IMR-90 (cell line): ENCODE measurements at regions not wholly inside any gene's neighbourhood (a gene's known extent, or its start where the extent isn't known, plus 50 kb on each side); places are given as distances from the start of the nearest gene placed in this dataset.

Source experiments
- ATAC-seq: fragments of 200-7000 bp; cut with Tn5 transposase; 2 replicates; pipeline ENCODE4 v1.9.1; 2020; ENCODE audit warnings: low read depth, mild to moderate bottlenecking, moderate library complexity
- BruUV-seq: library from RNA; stranded (reverse); fragments of 400-500 nt; replicated peaks from 2 replicates; lab custom pipeline; 2021; lab: Mats Ljungman, UMichigan
- CTCF ChIA-PET: fragments of 300-600 bp; formaldehyde crosslinking; extraction: SDS; loops from one replicate; lab custom pipeline; 2021; ENCODE audit warnings: antibody characterized with exemption; lab: Yijun Ruan, JAX
- POLR2A ChIA-PET: fragments of 300-600 bp; sonication (Branson Sonifier 250); formaldehyde crosslinking; loops from one replicate; lab custom pipeline; 2022; ENCODE audit warnings: antibody characterized with exemption; ENCODE audit not compliant: unreplicated experiment; lab: Charles Lee
- DNase-seq: peaks from one replicate; pipeline ENCODE4 v3.0.0; 2013
- H2AFZ ChIP-seq: replicated peaks from 2 replicates; pipeline ENCODE3; 2013; ENCODE audit warnings: low read length, mild to moderate bottlenecking; ENCODE audit not compliant: poor library complexity
- H2AK5ac ChIP-seq: 2 replicates; pipeline ENCODE4 v1.6.1; 2013; ENCODE audit warnings: low read depth, low read length, inconsistent platforms
- H2AK9ac ChIP-seq: replicated peaks from 2 replicates; pipeline ENCODE3; 2013; ENCODE audit warnings: mild to moderate bottlenecking, low read depth, low read length, moderate library complexity; ENCODE audit not compliant: poor library complexity
- H2BK120ac ChIP-seq: 2 replicates; pipeline ENCODE4 v1.6.1; 2013; ENCODE audit warnings: low read depth, low read length, inconsistent platforms
- H2BK15ac ChIP-seq: 3 replicates; pipeline ENCODE4 v1.6.1; 2013; ENCODE audit warnings: low read depth, low read length, inconsistent platforms
- H2BK20ac ChIP-seq: 2 replicates; pipeline ENCODE4 v1.6.1; 2013; ENCODE audit warnings: low read depth, mild to moderate bottlenecking, inconsistent platforms, low read length, moderate library complexity
- H2BK5ac ChIP-seq: 2 replicates; pipeline ENCODE4 v1.6.1; 2013; ENCODE audit warnings: mild to moderate bottlenecking, low read depth, low read length, inconsistent platforms; ENCODE audit not compliant: poor library complexity, severe bottlenecking
- H3K14ac ChIP-seq: replicated peaks from 2 replicates; pipeline ENCODE4 v1.6.1; 2013; ENCODE audit warnings: low read depth, low read length, inconsistent platforms
- H3K18ac ChIP-seq: 2 replicates; pipeline ENCODE4 v1.6.1; 2013; ENCODE audit warnings: low read depth, low read length, control low read depth
- H3K23ac ChIP-seq: 2 replicates; pipeline ENCODE4 v1.6.1; 2013; ENCODE audit warnings: low read depth, low read length, inconsistent platforms
- H3K27ac ChIP-seq: 2 replicates; pipeline ENCODE4 v1.5.1; 2013; ENCODE audit warnings: mild to moderate bottlenecking, control low read depth, low read length; ENCODE audit not compliant: insufficient read depth
- H3K27me3 ChIP-seq: 2 replicates; pipeline ENCODE4 v1.6.1; 2013; ENCODE audit warnings: low read length; ENCODE audit not compliant: control insufficient read depth, insufficient read depth
- H3K36me3 ChIP-seq: 2 replicates; pipeline ENCODE4 v1.6.1; 2013; ENCODE audit warnings: low read length, mixed read lengths; ENCODE audit not compliant: control insufficient read depth, insufficient read depth
- H3K4ac ChIP-seq: 2 replicates; pipeline ENCODE4 v1.6.1; 2013; ENCODE audit warnings: low read depth, low read length, inconsistent platforms
- H3K4me1 ChIP-seq: 2 replicates; pipeline ENCODE4 v1.6.1; 2013; ENCODE audit warnings: low read length, mixed read lengths; ENCODE audit not compliant: control insufficient read depth, insufficient read depth
- H3K4me2 ChIP-seq: 2 replicates; pipeline ENCODE4 v1.6.1; 2013; ENCODE audit warnings: low read depth, mild to moderate bottlenecking, control low read depth, low read length, moderate library complexity
- H3K4me3 ChIP-seq: 2 replicates; pipeline ENCODE4 v1.5.1; 2013; ENCODE audit warnings: low read depth, mild to moderate bottlenecking, control low read depth, low read length, moderate library complexity; ENCODE audit not compliant: insufficient read depth
- H3K56ac ChIP-seq: 2 replicates; pipeline ENCODE4 v1.6.1; 2013; ENCODE audit warnings: low read length, inconsistent platforms; ENCODE audit not compliant: insufficient read depth; ENCODE audit errors: extremely low read depth
- H3K79me1 ChIP-seq, 2 experiments: 2 replicates each; pipeline ENCODE4 v1.6.1; 2013; ENCODE audit warnings: low read length in 2 of 2, inconsistent platforms in 1 of 2, low read depth in 1 of 2
- H3K9ac ChIP-seq: 2 replicates; pipeline ENCODE4 v1.6.1; 2013; ENCODE audit warnings: low read depth, low read length, control low read depth
- H3K9me1 ChIP-seq: 2 replicates; pipeline ENCODE4 v1.6.1; 2013; ENCODE audit warnings: low read length, inconsistent platforms; ENCODE audit not compliant: insufficient read depth
- H3K9me3 ChIP-seq: 2 replicates; pipeline ENCODE4 v1.6.1; 2013; ENCODE audit warnings: low read length; ENCODE audit not compliant: control insufficient read depth, insufficient read depth
- H4K20me1 ChIP-seq: 2 replicates; pipeline ENCODE4 v1.6.1; 2013; ENCODE audit warnings: low read length, inconsistent platforms; ENCODE audit not compliant: insufficient read depth
- H4K5ac ChIP-seq: 2 replicates; pipeline ENCODE4 v1.6.1; 2013; ENCODE audit warnings: mild to moderate bottlenecking, low read depth, low read length, control low read depth
- H4K8ac ChIP-seq, 2 experiments: 2 replicates each; pipeline ENCODE4 v1.6.1; 2013; ENCODE audit warnings: low read depth in 2 of 2, low read length in 2 of 2, control low read depth in 1 of 2, inconsistent platforms in 1 of 2
- H4K91ac ChIP-seq: 2 replicates; pipeline ENCODE4 v1.6.1; 2013; ENCODE audit warnings: low read depth, low read length, inconsistent platforms; ENCODE audit not compliant: insufficient read depth
- CHD1 ChIP-seq: IDR thresholded peaks from 2 replicates; pipeline ENCODE4 v1.6.1; 2012; ENCODE audit warnings: low read depth, low read length, improper control_type of control experiment
- MAZ ChIP-seq: IDR thresholded peaks from 2 replicates; pipeline ENCODE4 v1.6.1; 2012; ENCODE audit warnings: low read depth, mild to moderate bottlenecking, low read length, improper control_type of control experiment, moderate library complexity, borderline replicate concordance
- NFE2L2 ChIP-seq: fragments of 150-350 bp; IDR thresholded peaks from 2 replicates; pipeline ENCODE4 v1.6.1; 2016; ENCODE audit warnings: low read depth, mild to moderate bottlenecking, low read length
- RAD21 ChIP-seq: IDR thresholded peaks from 2 replicates; pipeline ENCODE4 v1.6.1; 2012; ENCODE audit warnings: low read length, improper control_type of control experiment
- RFX5 ChIP-seq: IDR thresholded peaks from 2 replicates; pipeline ENCODE4 v1.8.0; 2012; ENCODE audit warnings: low read depth, mild to moderate bottlenecking, low read length, moderate library complexity
- USF2 ChIP-seq: fragments of 150-350 bp; IDR thresholded peaks from 2 replicates; pipeline ENCODE4 v1.6.1; 2017; ENCODE audit warnings: mild to moderate bottlenecking, antibody characterized with exemption, low read length, low read depth
- WGBS, 2 experiments: methylation state at CpG; one replicate each; pipeline versions ENCODE4 v1.1.5 to v1.1.7; 2013; ENCODE audit warnings: missing lambda C conversion rate in 2 of 2; ENCODE audit not compliant: insufficient read length in 1 of 2; ENCODE audit errors: extremely low coverage in 2 of 2; 5-methylcytosine and 5-hydroxymethylcytosine counted together
- dilution Hi-C: fragments of 300-500 bp; cut with HindIII; formaldehyde crosslinking; loops from one replicate; pipeline ENCODE4 v1.14.3; 2018; ENCODE audit warnings: low sequenced_read_pairs; ENCODE audit not compliant: unreplicated experiment
- in situ Hi-C: fragments of 300-500 bp; cut with MboI; formaldehyde crosslinking; loops from 3 replicates; pipeline ENCODE4 v1.14.3; 2019; ENCODE audit warnings: low sequenced_read_pairs, inconsistent platforms, mixed read lengths
- intact Hi-C: fragments of 100-400 bp; cut with micrococcal nuclease; formaldehyde crosslinking; loops from 2 replicates; pipeline ENCODE4 v1.10.0; 2022

- H4K91ac ChIP-seq: no peak overlapping the region
- no peaks in the 10 kb centered on the region for H3K9me1 ChIP-seq
- H3K4me1 ChIP-seq: peaks cover 2% of the 10 kb centered on the region; the same call in 1 of the 2 replicates
- no peak overlapping the region for H4K8ac ChIP-seq
- H2BK20ac ChIP-seq: no peak overlapping the region
- no peak overlapping the region for H2BK15ac ChIP-seq
- no peak overlapping the region for H3K4ac ChIP-seq
- dilution Hi-C loops (no loop called here), in situ Hi-C loops (no loop called here), intact Hi-C loops (no loop called here)
- H3K27me3 ChIP-seq: no peaks in the 10 kb centered on the region
- no peak overlapping the region for H2AK9ac ChIP-seq
- H2BK5ac ChIP-seq: no peak overlapping the region
- H3K14ac ChIP-seq: no peak overlapping the region
- H4K5ac ChIP-seq: no peak overlapping the region; the same call in 1 of the 2 replicates
- H2AFZ ChIP-seq: no peak overlapping the region
- H3K18ac ChIP-seq: no peak overlapping the region
- 100% methylated on average over 1 of the region's 1 CpG; no CpG with 5 or more reads in 1 of the 2 experiments for WGBS, 2 experiments
- H3K79me1 ChIP-seq: no peaks in the 10 kb centered on the region
- POLR2A ChIA-PET: no interaction called here
- DNase-seq: no peak
- H2BK120ac ChIP-seq: no peak overlapping the region
- no peaks in the 10 kb centered on the region for H3K9me3 ChIP-seq
- ATAC-seq: no peak
- no peak overlapping the region for H3K23ac ChIP-seq
- TF ChIP-seq RAD21 (no peak), MAZ (no peak), RFX5 (no peak), CHD1 (no peak), USF2 (no peak), NFE2L2 (no peak)
- no peak overlapping the region for H3K56ac ChIP-seq
- no peak overlapping the region for H3K4me2 ChIP-seq
- no TSS peak for BruUV-seq
- H4K20me1 ChIP-seq: no peaks in the 10 kb centered on the region
- H3K27ac ChIP-seq: no peak overlapping the region
- CTCF ChIA-PET: no interaction called here
- H2AK5ac ChIP-seq: no peak overlapping the region
- no peaks in the 10 kb centered on the region for H3K36me3 ChIP-seq
- no peak overlapping the region for H3K4me3 ChIP-seq
- H3K9ac ChIP-seq: no peak overlapping the region
These were observed 347.8 kb downstream of the PTEN start for GRCh38 chr10:88211230-88211629.
